ENCODE measurements at regions not wholly inside any gene's neighbourhood (a gene's known extent, or its start where the extent isn't known, plus 50 kb on each side); places are given as distances from the start of the nearest gene placed in this dataset.

GRCh38 chr3:106018929-106019550, 150.2 kb upstream of the CBLB start:
- Mint-ChIP-seq H3K27ac (no peak overlapping the region), H3K27me3 (no peaks in the 10 kb centered on the region), H3K4me1 (peaks cover 12% of the 10 kb centered on the region), H3K9me3 (no peaks in the 10 kb centered on the region), H3K36me3 (ENCODE audit: low read depth) (no peaks in the 10 kb centered on the region), H3K4me3 (no peak overlapping the region)
- intact Hi-C loops (cut with micrococcal nuclease), result no loop called here
- TF ChIP-seq CTCF (IDR thresholded peaks at IDR 0.05), result no peak
- ChIA-PET CTCF (interaction anchor here (0.7 kb wide), 1 partner anchor 315 kb away, joined by 3 read pairs; no protein-coding TSS in a partner anchor), POLR2A (no interaction called here)
- DNase-seq (no peak), ATAC-seq (ENCODE audit: low read depth) (no peak)

DNA sequence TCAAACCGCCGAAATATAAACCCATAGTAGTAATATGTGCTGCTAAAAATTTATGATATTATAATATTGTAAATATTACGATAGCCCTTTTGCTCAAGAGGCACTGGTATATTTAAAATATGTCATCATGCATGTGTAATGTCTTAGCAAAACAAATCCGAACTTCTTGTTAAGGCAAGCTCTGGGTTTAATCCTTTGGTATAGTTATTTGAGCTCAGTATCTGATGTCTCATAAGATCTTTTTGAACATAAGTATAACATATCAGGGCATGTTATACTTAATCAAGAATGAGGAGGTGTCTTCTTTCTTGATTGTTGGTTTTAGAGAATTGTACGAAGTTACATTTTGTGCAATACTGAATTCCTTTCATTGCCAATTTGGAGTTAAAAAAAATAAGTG, 154.1 kb upstream of the CBLB start:
- DNase-seq, result no peak
- POLR2A ChIA-PET, result no interaction called here

GRCh38 chr3:106025151-106025722, 156.4 kb upstream of the CBLB start:
- Mint-ChIP-seq H3K27ac (no peak overlapping the region), H3K36me3 (ENCODE audit: low read depth) (no peaks in the 10 kb centered on the region), H3K9me3 (no peaks in the 10 kb centered on the region), H3K4me1 (no peaks in the 10 kb centered on the region), H3K4me3 (no peak overlapping the region), H3K27me3 (no peaks in the 10 kb centered on the region)
- ATAC-seq (ENCODE audit: low read depth) (no peak), DNase-seq (no peak)
- POLR2A ChIA-PET, result no interaction called here
- intact Hi-C loops (cut with micrococcal nuclease), result loop anchor here (5.0 kb wide), 1 partner anchor 338 kb away; no protein-coding TSS in a partner anchor
- no peak for TF ChIP-seq CTCF (IDR thresholded peaks at IDR 0.05)
- CTCF ChIA-PET, result no interaction called here

More for the DNA sequence above, 154.1 kb upstream of the CBLB start:
- CTCF ChIA-PET, result no interaction called here
- no peaks in the 10 kb centered on the region for H3K4me1 Mint-ChIP-seq
- intact Hi-C loops (cut with micrococcal nuclease), result no loop called here
- H3K36me3 Mint-ChIP-seq (ENCODE audit: low read depth), result no peaks in the 10 kb centered on the region
- H3K27me3 Mint-ChIP-seq, result no peaks in the 10 kb centered on the region
- H3K4me3 Mint-ChIP-seq, result no peak overlapping the region
- ATAC-seq (ENCODE audit: low read depth), result no peak
- TF ChIP-seq CTCF (IDR thresholded peaks at IDR 0.05), result no peak
- no peaks in the 10 kb centered on the region for H3K9me3 Mint-ChIP-seq
- no peak overlapping the region for H3K27ac Mint-ChIP-seq

GRCh38 chr3:106029954-106030626, 161.3 kb upstream of the CBLB start:
- DNase-seq, result no peak
- TF ChIP-seq CTCF (IDR thresholded peaks at IDR 0.05), result no peak
- no peaks in the 10 kb centered on the region for H3K27me3 Mint-ChIP-seq
- no peaks in the 10 kb centered on the region for H3K9me3 Mint-ChIP-seq
- H3K4me3 Mint-ChIP-seq, result no peak overlapping the region
- no peaks in the 10 kb centered on the region for H3K4me1 Mint-ChIP-seq
- ChIA-PET POLR2A (no interaction called here), CTCF (no interaction called here)
- no peak for ATAC-seq (ENCODE audit: low read depth)
- H3K27ac Mint-ChIP-seq, result no peak overlapping the region
- intact Hi-C loops (cut with micrococcal nuclease), result loop anchor here (5.0 kb wide), 1 partner anchor 343 kb away; no protein-coding TSS in a partner anchor
- no peaks in the 10 kb centered on the region for H3K36me3 Mint-ChIP-seq (ENCODE audit: low read depth)

GRCh38 chr3:106030627-106030963, 161.8 kb upstream of the CBLB start:
- no peaks in the 10 kb centered on the region for H3K9me3 Mint-ChIP-seq

More at GRCh38 chr3:106030627-106030963, 161.8 kb upstream of the CBLB start:
- Mint-ChIP-seq H3K4me3 (no peak overlapping the region), H3K36me3 (ENCODE audit: low read depth) (no peaks in the 10 kb centered on the region), H3K27ac (no peak overlapping the region), H3K4me1 (no peaks in the 10 kb centered on the region), H3K27me3 (no peaks in the 10 kb centered on the region)
- CTCF ChIA-PET, result no interaction called here
- no peak for TF ChIP-seq CTCF (IDR thresholded peaks at IDR 0.05)
- POLR2A ChIA-PET, result no interaction called here
- intact Hi-C loops (cut with micrococcal nuclease), result no loop called here
- ATAC-seq (ENCODE audit: low read depth) (no peak), DNase-seq (no peak)

Data from activated B cell treated with CpG ODN at 0.5 μM for 24 hours (primary cell).